ENCODE measurements at regions not wholly inside any gene's neighbourhood (a gene's known extent, or its start where the extent isn't known, plus 50 kb on each side); places are given as distances from the start of the nearest gene placed in this dataset.

DNA sequence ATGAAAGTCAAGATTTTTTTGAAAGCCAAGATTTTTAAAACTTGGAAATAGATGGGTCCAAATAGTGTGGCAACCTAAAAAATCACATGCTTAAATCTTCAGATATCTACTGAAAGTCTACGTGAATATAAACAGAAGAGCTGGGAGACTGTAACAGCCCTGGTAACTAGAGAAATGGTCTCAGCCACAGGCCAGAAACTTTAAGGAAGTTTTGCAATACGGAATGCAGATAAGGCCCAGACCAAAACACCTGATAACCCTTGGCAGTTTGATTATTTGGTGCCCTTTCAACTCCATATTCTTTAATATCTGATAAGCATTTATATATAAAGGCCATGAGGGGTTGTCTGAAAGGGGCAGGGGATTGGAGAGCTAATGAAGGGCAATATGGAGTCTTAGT, 537.3 kb upstream of the TGFBR2 start:
- DNase-seq = no peak

DNA sequence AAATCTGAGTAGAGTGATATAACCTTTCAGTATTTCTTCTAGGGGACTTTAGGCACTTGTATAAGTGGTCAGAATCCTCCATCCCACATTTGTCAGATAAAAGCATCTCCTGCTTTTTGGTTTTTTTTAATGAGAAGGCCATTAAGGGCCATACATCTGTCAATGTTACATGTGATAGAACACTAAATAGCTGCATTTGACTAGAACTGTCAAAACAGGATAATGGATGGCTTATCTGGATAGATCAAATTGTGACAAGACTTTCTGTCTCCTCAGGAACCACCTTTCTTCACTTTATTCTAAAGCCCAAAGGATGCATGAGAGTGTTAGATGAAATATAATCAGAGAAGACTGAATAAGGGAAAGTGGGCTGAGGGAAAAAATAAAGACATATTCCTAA, 533.4 kb upstream of the TGFBR2 start:
- DNase-seq = peak; percentile 29

DNA sequence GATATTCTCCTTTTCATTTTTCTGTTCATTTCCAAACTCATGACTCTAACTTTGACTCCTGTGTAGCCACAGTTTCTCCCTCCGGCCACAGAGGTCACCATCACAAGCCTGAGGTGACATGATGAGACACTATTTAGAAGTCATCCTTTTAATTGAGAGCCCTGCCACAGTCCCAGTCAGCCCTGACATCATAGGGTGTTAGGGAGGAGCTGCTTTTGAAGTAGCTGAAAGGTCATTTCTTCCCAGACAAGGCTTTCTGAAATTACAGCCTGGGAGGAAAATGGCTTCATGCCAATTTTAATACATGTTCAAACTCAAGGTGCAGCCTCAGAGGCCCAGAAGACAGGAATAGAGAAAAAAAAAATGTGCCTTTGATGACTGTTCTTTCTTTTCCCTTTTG, 532.8 kb upstream of the TGFBR2 start:
- peak; percentile 92 for DNase-seq

DNA sequence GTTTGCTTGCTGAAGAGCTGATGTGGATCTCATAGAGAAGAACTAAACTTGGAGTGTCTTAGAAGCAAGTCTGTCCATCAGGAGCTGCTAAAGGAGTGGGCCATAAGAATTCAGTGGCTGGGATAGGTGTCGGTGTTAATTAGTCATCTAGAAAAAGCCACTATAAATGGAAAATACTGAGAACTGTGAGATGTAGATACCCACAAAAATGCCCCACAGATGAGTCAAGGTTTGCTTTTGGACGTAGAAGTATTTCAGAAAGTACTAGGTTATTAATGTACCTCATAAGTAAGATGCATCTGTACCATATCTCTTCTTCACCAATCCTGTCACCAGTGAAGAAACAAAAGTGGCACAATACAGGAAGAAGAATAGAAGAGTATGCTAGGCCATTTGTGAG, 530.9 kb upstream of the TGFBR2 start:
- no peak for DNase-seq

GRCh38 chr3:30076899-30077298, 529.5 kb upstream of the TGFBR2 start:
- DNase-seq = no peak

- no peak for DNase-seq
Measured at GRCh38 chr3:30077746-30078145, 528.7 kb upstream of the TGFBR2 start.

DNA sequence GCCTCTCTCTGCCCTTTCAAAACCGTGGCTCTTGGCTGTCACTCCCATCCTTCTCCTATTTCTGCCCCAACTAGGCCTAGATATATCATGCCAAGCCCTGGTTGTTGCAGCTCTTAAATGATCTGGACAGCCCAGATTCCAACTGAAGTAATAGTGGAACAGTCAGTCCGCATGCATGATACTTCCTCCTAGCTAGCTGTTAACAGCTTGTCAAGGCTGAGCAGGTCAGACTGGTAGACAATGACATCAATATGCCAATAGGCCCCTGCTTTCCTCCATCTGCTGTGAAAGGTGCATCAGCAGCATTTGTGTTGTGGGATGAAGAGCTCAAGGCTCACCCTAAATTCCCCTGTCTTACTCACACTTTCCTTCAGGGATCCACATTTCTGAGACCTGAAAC, 527.7 kb upstream of the TGFBR2 start:
- peak; percentile 47 for DNase-seq

GRCh38 chr3:30081904-30082303, 524.5 kb upstream of the TGFBR2 start:
- peak; percentile 42 for DNase-seq

DNA sequence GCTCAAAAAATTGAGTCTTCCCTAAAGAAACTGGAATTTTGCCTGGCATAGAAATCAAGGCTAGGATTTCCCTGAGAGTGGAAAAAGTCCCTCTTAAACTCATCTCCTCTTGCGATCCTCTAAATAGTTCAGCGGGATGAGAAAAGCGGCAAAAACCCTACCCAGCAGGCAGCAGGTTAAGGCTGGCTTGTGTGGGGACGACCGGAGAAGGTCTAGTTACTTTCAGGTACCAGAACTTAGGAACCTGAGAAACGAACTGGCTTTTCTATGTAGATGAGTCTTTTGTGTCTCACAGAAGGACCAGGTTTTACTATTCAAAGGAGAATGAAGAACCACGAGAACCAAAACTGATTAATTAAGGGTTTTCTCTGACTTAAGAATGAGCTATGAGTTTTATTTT, 523.7 kb upstream of the TGFBR2 start:
- DNase-seq = no peak

DNA sequence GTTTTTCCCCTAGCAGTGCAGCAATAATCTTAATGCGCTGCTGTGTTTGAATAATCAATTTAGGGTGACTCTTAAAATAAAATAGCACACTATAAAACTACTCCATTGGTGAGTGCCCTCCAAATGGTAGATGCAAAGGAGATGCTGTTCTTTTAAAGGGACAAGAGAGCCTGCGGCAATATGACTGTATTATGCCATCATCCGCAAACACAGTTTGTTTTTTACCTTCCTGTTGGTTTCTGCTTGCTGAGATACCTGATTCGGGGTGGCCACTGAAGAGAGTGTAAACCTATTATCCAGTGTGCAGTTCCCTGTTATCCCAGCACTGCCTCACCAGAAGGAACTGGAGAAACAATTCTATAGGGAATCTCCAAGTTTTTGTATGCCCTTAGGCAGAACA, 523.1 kb upstream of the TGFBR2 start:
- no peak for DNase-seq

GRCh38 chr3:30084316-30084715, 522.1 kb upstream of the TGFBR2 start:
- DNase-seq = no peak

GRCh38 chr3:30084971-30085403, 521.4 kb upstream of the TGFBR2 start:
- no peak for DNase-seq

- DNase-seq = no peak
Measured at GRCh38 chr3:30085486-30085885, 520.9 kb upstream of the TGFBR2 start.

DNA sequence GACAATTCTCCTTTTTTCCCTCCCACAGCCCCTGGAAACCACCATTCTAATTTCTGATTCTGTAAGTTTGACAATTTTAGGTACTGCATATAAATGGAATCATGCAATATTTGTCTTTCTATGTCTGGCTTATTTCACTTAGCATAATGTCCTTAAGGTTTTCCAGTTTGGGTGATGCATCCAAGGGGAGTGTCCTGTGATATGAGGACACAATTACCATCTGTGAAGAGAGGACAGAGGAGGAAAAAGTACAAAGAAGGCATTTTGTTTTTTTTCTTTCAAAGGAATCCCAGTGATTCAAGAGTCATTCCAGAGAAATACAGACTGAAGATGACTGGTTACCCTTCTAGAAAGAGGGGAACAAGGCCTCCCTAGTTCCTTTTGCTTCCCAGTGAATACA, 514.7 kb upstream of the TGFBR2 start:
- DNase-seq = no peak

DNA sequence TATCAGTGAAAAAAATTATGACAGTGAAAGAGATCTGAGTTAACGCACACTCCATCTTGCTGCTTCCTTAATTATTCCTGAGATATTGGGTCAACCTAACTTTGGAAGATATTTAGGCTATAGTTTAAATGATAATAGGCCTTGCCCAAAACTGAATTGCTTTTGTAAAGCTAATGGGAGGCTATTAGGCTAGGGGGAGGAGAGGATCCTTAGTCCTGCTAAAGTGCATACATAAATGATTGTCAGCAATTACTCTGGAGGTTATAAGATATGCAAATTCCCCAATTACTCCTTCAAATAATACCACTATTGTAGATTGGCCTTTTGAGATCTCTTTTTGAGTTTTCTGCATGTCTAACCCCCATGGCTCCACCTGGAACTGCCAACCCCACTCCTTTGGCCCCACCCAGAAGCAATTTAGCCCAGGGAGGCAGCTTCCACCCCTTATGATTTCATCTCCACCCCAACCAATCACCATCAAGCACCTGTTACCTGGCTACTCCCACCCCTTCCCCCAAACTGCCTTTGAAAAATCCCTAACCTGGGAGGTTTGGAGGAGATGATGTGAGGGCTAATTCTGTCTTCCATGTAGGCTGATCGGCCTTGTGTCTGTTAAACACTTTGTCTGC, 509.3 kb upstream of the TGFBR2 start:
- peak; percentile 8 for DNase-seq

DNA sequence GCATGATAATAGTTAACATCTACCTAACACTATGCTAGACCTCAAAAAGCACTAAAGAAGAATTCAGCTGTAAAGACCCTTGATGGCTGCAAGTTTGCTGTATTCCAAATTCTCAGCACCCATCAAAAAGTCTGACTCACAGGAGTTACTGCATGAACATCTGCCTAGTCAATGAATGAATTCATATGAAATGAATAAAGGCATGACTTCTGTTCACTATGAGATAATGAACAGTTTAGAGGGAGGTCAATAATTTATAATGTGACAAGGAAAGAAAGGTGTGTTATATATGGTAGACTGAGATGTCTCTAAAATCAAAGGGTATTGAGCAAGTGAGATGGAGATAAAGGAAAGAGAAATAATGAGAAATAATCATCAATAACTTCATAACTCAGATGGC, 508.2 kb upstream of the TGFBR2 start:
- no peak for DNase-seq

GRCh38 chr3:30098653-30099455, 507.5 kb upstream of the TGFBR2 start:
- peak; percentile 5 for DNase-seq

GRCh38 chr3:30102356-30102755, 504.0 kb upstream of the TGFBR2 start:
- no peak for DNase-seq

GRCh38 chr3:30103186-30103585, 503.2 kb upstream of the TGFBR2 start:
- DNase-seq = no peak

DNA sequence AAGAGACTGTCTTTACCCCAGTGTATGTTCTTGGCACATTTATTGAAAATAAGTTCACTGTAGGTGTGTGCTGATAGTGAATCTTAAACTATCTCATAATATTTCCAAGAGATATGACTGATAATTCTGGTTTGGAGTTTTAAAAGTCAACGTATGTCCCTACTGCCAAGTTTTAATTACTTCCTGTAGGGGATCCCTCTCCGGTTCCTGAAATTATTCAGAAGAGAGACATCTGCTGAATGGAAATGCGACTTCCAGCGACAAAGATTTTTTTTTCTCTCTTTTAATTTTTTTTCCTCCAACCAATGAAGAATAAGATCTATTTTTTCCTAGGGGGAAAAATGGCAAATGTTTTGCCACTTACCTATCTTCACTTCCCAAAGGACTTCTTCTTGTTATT, 498.9 kb upstream of the TGFBR2 start:
- DNase-seq = no peak

DNA sequence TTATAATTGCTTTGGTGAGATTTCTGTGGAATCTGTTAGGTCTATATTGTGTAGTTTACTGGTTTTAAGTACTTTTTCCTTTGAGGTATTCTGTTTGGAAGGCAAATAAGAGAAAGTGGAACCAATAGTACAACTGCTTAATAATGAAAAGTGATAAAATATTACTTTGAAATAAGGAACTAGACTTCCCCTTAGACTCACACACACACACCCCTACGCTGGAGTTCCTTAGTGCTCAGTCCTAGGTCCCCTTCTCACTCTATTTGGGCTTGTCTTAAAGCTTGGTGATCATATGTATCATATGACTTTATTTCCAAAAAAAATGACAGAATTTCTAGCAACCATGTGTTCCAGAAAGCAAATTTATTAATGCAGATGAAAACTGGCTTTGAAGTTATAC, 494.0 kb upstream of the TGFBR2 start:
- no peak for DNase-seq

DNA sequence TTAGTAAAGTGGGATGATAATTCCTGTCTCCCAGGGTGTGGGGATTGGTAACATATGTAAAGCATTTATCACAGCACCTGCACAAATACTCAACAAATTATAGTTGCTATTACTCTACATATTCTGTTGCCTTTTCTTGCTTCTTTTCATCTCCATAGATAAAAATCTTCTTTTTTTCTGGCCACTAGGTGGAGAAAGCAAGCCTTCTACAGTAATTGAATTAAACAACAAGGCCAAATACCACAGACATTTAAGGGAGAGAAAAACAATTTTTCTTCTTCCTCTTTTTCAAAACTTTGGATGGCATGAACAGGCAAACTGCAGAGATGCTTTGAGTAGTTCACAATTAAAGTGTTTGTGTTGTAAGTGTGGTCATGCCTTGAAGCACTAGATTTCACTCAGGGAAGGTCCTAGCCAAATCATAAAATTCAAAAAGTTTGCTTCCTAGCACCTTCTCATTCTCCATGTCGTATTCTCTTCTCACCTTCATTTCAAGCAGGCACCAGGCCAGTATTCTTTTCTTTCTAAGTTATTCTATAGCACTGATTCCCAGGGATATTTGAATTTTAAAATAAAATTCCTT, 493.4 kb upstream of the TGFBR2 start:
- peak; percentile 61 for DNase-seq

DNA sequence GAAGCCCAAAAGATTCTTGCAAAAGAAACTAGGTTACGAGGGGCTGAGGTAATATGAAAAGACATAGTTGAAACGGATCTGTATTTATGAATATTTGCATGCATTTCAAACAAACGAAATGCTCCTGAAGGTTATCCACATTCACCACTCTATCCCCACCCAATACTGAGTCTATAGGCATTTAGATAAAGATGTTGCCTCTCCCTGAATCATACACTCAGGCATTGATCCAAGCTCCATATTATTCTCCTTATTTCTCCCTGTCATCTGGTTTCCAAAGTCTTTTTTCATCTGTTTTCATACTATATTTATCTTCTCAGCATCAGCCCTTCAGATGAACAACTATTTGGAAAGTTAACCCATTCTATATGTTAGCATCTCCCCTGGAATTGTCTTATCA, 492.5 kb upstream of the TGFBR2 start:
- DNase-seq = no peak

- peak; percentile 32 for DNase-seq
Measured at GRCh38 chr3:30114918-30115317, 491.5 kb upstream of the TGFBR2 start.

All from NCI-H69 (cell line).